ENCODE measurements at regions not wholly inside any gene's neighbourhood (a gene's known extent, or its start where the extent isn't known, plus 50 kb on each side); places are given as distances from the start of the nearest gene placed in this dataset.

DNA sequence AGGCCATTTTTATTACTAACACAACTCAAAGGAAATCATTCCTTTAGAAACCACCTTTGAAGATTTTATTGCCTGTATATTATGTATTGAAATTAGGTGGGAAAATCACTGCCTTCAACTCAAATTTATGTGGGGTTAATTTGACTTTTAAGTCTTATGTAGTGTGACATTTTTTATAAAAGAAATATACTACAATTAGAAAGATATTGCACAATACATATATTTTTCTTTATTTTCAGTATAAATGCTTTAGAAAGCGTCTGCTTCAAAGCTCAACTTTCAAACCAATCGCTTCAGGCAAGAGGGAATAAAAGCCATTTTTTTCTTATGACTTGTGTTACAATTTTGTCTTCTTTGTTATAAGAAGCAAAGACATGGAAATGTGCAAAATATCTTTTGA is 337.4 kb upstream of the ZWINT start:
- Histone ChIP-seq H3K27me3 (replicated peaks in 1 of 4; ENCODE audit: control extremely low read depth in 1 of 4, control insufficient read depth in 3 of 4, insufficient read depth in 4 of 4, low read length in 3 of 4) (no peaks in the 10 kb centered on the region), H3K4me2 (replicated peaks; ENCODE audit: low read depth, low read length, poor library complexity, severe bottlenecking) (no peak overlapping the region), H4K20me1 (ENCODE audit: control insufficient read depth, insufficient read depth, low read length, poor library complexity, severe bottlenecking) (no peaks in the 10 kb centered on the region), H3K27ac (ENCODE audit: low read length in 2 of 2) (no peak overlapping the region), H3K79me2 (ENCODE audit: control insufficient read depth, insufficient read depth, low read length) (no peaks in the 10 kb centered on the region), H2AFZ (ENCODE audit: insufficient read depth, low read depth, low read length, poor library complexity, severe bottlenecking) (no peak overlapping the region), H3K4me1 (ENCODE audit: control insufficient read depth in 2 of 2, insufficient read depth in 2 of 2, low read length in 2 of 2) (no peaks in the 10 kb centered on the region), H3K9me3 (ENCODE audit: control extremely low read depth in 1 of 3, control insufficient read depth in 2 of 3, insufficient read depth in 1 of 3, low read length in 2 of 3) (no peaks in the 10 kb centered on the region), H3K4me3 (ENCODE audit: control extremely low read depth in 1 of 5, extremely low read depth in 1 of 5, insufficient read depth in 1 of 5, low read depth in 2 of 5, low read length in 4 of 5) (no peak overlapping the region), H3K36me3 (replicated peaks in 1 of 2; ENCODE audit: control extremely low read depth in 1 of 2, control insufficient read depth in 1 of 2, extremely low read depth in 1 of 2, insufficient read depth in 2 of 2, low read length in 1 of 2) (no peaks in the 10 kb centered on the region), H3K9ac (ENCODE audit: low read length) (no peak overlapping the region)
- POLR2A ChIA-PET, result no interaction called here
- CTCF ChIA-PET, result no interaction called here
- ATAC-seq (ENCODE audit: low read depth) (no peak), DNase-seq (no peak)
- intact Hi-C loops (cut with micrococcal nuclease), result no loop called here
- no peaks in the 10 kb centered on the region for H3K27me3 Mint-ChIP-seq
- no peaks in the 10 kb centered on the region for H3K4me1 Mint-ChIP-seq
- TF ChIP-seq, protein P1, sequence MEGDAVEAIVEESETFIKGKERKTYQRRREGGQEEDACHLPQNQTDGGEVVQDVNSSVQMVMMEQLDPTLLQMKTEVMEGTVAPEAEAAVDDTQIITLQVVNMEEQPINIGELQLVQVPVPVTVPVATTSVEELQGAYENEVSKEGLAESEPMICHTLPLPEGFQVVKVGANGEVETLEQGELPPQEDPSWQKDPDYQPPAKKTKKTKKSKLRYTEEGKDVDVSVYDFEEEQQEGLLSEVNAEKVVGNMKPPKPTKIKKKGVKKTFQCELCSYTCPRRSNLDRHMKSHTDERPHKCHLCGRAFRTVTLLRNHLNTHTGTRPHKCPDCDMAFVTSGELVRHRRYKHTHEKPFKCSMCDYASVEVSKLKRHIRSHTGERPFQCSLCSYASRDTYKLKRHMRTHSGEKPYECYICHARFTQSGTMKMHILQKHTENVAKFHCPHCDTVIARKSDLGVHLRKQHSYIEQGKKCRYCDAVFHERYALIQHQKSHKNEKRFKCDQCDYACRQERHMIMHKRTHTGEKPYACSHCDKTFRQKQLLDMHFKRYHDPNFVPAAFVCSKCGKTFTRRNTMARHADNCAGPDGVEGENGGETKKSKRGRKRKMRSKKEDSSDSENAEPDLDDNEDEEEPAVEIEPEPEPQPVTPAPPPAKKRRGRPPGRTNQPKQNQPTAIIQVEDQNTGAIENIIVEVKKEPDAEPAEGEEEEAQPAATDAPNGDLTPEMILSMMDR (IDR thresholded peaks at IDR 0.05), result no peak
- no peak for TF ChIP-seq EZH2 (IDR thresholded peaks at IDR 0.05; ENCODE audit: borderline replicate concordance, insufficient read depth, low read depth, low read length, poor library complexity, severe bottlenecking)
- no peaks in the 10 kb centered on the region for H3K9me3 Mint-ChIP-seq (ENCODE audit: insufficient read depth)
- WGBS (ENCODE audit: insufficient coverage), result no CpG with 5 or more reads among the region's 2 CpGs
- no peak overlapping the region for H3K27ac Mint-ChIP-seq
- H3K4me3 Mint-ChIP-seq, result no peak overlapping the region

GRCh38 chr10:56679578-56679977 is 318.5 kb upstream of the ZWINT start:
- TF ChIP-seq, protein P1 (IDR thresholded peaks at IDR 0.05), result no peak
- no peak for TF ChIP-seq EZH2 (IDR thresholded peaks at IDR 0.05; ENCODE audit: borderline replicate concordance, insufficient read depth, low read depth, low read length, poor library complexity, severe bottlenecking)
- Histone ChIP-seq H2AFZ (ENCODE audit: insufficient read depth, low read depth, low read length, poor library complexity, severe bottlenecking) (no peak overlapping the region), H3K27ac (ENCODE audit: low read length in 2 of 2) (no peak overlapping the region), H3K4me1 (ENCODE audit: control insufficient read depth in 2 of 2, insufficient read depth in 2 of 2, low read length in 2 of 2) (no peaks in the 10 kb centered on the region), H3K9me3 (ENCODE audit: control extremely low read depth in 1 of 3, control insufficient read depth in 2 of 3, insufficient read depth in 1 of 3, low read length in 2 of 3) (peaks cover 0 to 9% (median 0%) of the 10 kb centered on the region in 3 donors), H3K36me3 (replicated peaks in 1 of 2; ENCODE audit: control extremely low read depth in 1 of 2, control insufficient read depth in 1 of 2, extremely low read depth in 1 of 2, insufficient read depth in 2 of 2, low read length in 1 of 2) (no peaks in the 10 kb centered on the region), H3K9ac (ENCODE audit: low read length) (no peak overlapping the region), H3K4me2 (replicated peaks; ENCODE audit: low read depth, low read length, poor library complexity, severe bottlenecking) (no peak overlapping the region), H3K27me3 (replicated peaks in 1 of 4; ENCODE audit: control extremely low read depth in 1 of 4, control insufficient read depth in 3 of 4, insufficient read depth in 4 of 4, low read length in 3 of 4) (no peaks in the 10 kb centered on the region), H4K20me1 (ENCODE audit: control insufficient read depth, insufficient read depth, low read length, poor library complexity, severe bottlenecking) (no peaks in the 10 kb centered on the region), H3K79me2 (ENCODE audit: control insufficient read depth, insufficient read depth, low read length) (no peaks in the 10 kb centered on the region), H3K4me3 (ENCODE audit: control extremely low read depth in 1 of 5, extremely low read depth in 1 of 5, insufficient read depth in 1 of 5, low read depth in 2 of 5, low read length in 4 of 5) (no peak overlapping the region)
- H3K27me3 Mint-ChIP-seq, result no peaks in the 10 kb centered on the region
- ChIA-PET POLR2A (no interaction called here), CTCF (no interaction called here)
- H3K9me3 Mint-ChIP-seq (ENCODE audit: insufficient read depth), result no peaks in the 10 kb centered on the region
- no peak overlapping the region for H3K27ac Mint-ChIP-seq
- DNase-seq (no peak), ATAC-seq (ENCODE audit: low read depth) (no peak)
- H3K4me3 Mint-ChIP-seq, result no peak overlapping the region
- no peaks in the 10 kb centered on the region for H3K4me1 Mint-ChIP-seq
- intact Hi-C loops (cut with micrococcal nuclease), result no loop called here
